ENCODE measurements at regions not wholly inside any gene's neighbourhood (a gene's known extent, or its start where the extent isn't known, plus 50 kb on each side); places are given as distances from the start of the nearest gene placed in this dataset.

DNA sequence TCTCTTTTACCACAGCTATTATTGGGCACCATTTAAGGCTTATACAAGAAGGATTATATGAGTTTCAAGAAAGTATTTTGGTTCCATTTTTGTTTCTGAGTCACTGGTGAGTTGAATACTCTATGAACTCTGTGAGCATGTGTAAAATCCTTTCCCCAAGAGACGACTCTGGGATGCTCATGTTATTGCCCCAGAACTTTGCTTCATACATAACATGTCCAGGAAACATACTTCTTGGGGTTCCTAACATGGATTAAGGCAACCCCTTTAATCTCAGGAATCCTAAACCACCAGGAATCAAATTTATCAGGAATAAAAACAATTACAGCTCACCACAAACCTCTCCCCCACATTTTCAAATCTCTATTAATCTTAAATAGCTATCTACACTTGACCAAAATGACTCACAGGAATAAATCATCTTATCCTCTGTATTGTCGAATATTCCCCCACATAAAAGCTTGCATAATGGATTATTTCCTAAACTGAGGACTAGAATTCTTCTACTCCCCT lies 117.5 kb upstream of the COL21A1 start:
- CTCF ChIA-PET, result no interaction called here
- no peak for DNase-seq
- intact Hi-C loops (cut with micrococcal nuclease; ENCODE audit: unreplicated experiment), result no loop called here

DNA sequence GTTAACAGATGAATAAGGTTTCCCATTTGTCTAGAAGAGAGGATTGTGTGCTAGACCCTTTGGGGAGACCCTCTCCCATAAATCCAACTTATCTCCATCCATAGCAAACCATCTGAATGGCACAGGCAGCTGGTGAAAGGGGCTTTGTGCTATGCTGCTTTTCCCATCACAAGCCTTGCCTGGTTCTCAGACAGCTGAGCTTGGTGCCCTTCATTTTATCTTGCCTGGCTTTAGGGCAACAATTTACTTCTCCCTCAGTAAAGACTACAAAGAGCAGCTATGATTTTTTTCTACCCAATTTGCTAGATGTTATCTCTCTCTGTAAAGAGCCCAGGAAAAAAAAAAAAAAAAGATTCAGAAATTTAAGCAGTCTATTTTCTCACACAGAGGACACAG lies 117.0 kb upstream of the COL21A1 start:
- TF ChIP-seq, protein P1, sequence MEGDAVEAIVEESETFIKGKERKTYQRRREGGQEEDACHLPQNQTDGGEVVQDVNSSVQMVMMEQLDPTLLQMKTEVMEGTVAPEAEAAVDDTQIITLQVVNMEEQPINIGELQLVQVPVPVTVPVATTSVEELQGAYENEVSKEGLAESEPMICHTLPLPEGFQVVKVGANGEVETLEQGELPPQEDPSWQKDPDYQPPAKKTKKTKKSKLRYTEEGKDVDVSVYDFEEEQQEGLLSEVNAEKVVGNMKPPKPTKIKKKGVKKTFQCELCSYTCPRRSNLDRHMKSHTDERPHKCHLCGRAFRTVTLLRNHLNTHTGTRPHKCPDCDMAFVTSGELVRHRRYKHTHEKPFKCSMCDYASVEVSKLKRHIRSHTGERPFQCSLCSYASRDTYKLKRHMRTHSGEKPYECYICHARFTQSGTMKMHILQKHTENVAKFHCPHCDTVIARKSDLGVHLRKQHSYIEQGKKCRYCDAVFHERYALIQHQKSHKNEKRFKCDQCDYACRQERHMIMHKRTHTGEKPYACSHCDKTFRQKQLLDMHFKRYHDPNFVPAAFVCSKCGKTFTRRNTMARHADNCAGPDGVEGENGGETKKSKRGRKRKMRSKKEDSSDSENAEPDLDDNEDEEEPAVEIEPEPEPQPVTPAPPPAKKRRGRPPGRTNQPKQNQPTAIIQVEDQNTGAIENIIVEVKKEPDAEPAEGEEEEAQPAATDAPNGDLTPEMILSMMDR (IDR thresholded peaks at IDR 0.05; ENCODE audit: unreplicated experiment), result no peak
- CTCF ChIA-PET, result no interaction called here
- Mint-ChIP-seq H3K9me3 (ENCODE audit: low read depth, unreplicated experiment) (no peaks in the 10 kb centered on the region), H3K27me3 (ENCODE audit: unreplicated experiment) (no peaks in the 10 kb centered on the region), H3K27ac (ENCODE audit: unreplicated experiment) (no peak overlapping the region), H3K4me3 (ENCODE audit: low read depth, unreplicated experiment) (no peak overlapping the region), H3K36me3 (ENCODE audit: insufficient read depth, unreplicated experiment) (no peaks in the 10 kb centered on the region), H3K4me1 (ENCODE audit: low read depth, unreplicated experiment) (peaks cover 8% of the 10 kb centered on the region)
- intact Hi-C loops (cut with micrococcal nuclease; ENCODE audit: unreplicated experiment), result no loop called here
- no peak for DNase-seq
- BruUV-seq (replicated peaks), result no TSS peak

More for the DNA sequence above, 117.5 kb upstream of the COL21A1 start:
- Mint-ChIP-seq H3K4me3 (ENCODE audit: low read depth, unreplicated experiment) (no peak overlapping the region), H3K27ac (ENCODE audit: unreplicated experiment) (no peak overlapping the region), H3K36me3 (ENCODE audit: insufficient read depth, unreplicated experiment) (no peaks in the 10 kb centered on the region), H3K4me1 (ENCODE audit: low read depth, unreplicated experiment) (peaks cover 10% of the 10 kb centered on the region), H3K27me3 (ENCODE audit: unreplicated experiment) (no peaks in the 10 kb centered on the region), H3K9me3 (ENCODE audit: low read depth, unreplicated experiment) (no peaks in the 10 kb centered on the region)
- TF ChIP-seq, protein P1 (IDR thresholded peaks at IDR 0.05; ENCODE audit: unreplicated experiment), result no peak
- no TSS peak for BruUV-seq (replicated peaks)

GRCh38 chr6:56363796-56364430 lies 116.5 kb upstream of the COL21A1 start:
- intact Hi-C loops (cut with micrococcal nuclease; ENCODE audit: unreplicated experiment), result no loop called here
- no TSS peak for BruUV-seq (replicated peaks)
- Mint-ChIP-seq H3K27ac (ENCODE audit: unreplicated experiment) (no peak overlapping the region), H3K27me3 (ENCODE audit: unreplicated experiment) (no peaks in the 10 kb centered on the region), H3K9me3 (ENCODE audit: low read depth, unreplicated experiment) (no peaks in the 10 kb centered on the region), H3K36me3 (ENCODE audit: insufficient read depth, unreplicated experiment) (no peaks in the 10 kb centered on the region), H3K4me1 (ENCODE audit: low read depth, unreplicated experiment) (peaks cover 8% of the 10 kb centered on the region), H3K4me3 (ENCODE audit: low read depth, unreplicated experiment) (no peak overlapping the region)
- TF ChIP-seq, protein P1 (IDR thresholded peaks at IDR 0.05; ENCODE audit: unreplicated experiment), result no peak
- DNase-seq, result no peak
- CTCF ChIA-PET, result no interaction called here

DNA sequence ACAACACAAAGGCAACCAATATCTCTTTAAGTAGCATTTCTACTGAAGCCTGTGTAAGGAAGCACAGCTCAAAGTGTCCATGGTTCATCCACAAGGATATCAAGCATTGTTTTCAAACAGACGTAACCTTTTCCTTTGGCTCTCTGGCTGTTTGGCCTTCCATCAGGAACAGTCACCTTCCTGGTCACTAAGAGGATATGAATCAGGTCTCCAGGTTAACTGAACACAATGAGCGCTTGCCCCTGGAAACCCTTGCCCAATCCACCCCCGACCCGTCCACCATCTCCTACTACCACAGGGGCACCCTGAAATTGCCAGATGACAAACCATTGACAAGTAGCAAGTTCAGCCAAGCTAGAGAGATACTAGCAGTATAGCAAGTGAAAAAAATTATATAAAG lies 114.4 kb upstream of the COL21A1 start:
- no peaks in the 10 kb centered on the region for H3K27me3 Mint-ChIP-seq (ENCODE audit: unreplicated experiment)
- H3K4me3 Mint-ChIP-seq (ENCODE audit: low read depth, unreplicated experiment), result no peak overlapping the region
- TF ChIP-seq, protein P1 (IDR thresholded peaks at IDR 0.05; ENCODE audit: unreplicated experiment), result no peak
- BruUV-seq (replicated peaks), result no TSS peak
- no peaks in the 10 kb centered on the region for H3K36me3 Mint-ChIP-seq (ENCODE audit: insufficient read depth, unreplicated experiment)
- H3K27ac Mint-ChIP-seq (ENCODE audit: unreplicated experiment), result no peak overlapping the region
- intact Hi-C loops (cut with micrococcal nuclease; ENCODE audit: unreplicated experiment), result no loop called here
- H3K4me1 Mint-ChIP-seq (ENCODE audit: low read depth, unreplicated experiment), result peaks cover 8% of the 10 kb centered on the region
- CTCF ChIA-PET, result no interaction called here
- H3K9me3 Mint-ChIP-seq (ENCODE audit: low read depth, unreplicated experiment), result no peaks in the 10 kb centered on the region
- no peak for DNase-seq

Data from Calu3 (cell line).